Astrocyte (in vitro differentiated cells and primary cell): ENCODE measurements at regions not wholly inside any gene's neighbourhood (a gene's known extent, or its start where the extent isn't known, plus 50 kb on each side); places are given as distances from the start of the nearest gene placed in this dataset.
"Not testable (repeated sequence)": the region's sequence is repeated elsewhere in the genome, so short reads cannot be mapped to it uniquely, and the experiment has no call there.

Experiments used
- DNase-seq: peaks from one replicate; pipeline ENCODE4 v3.0.0-alpha.2; 2010; ENCODE audit warnings: low read depth
- FAIRE-seq: peaks from 2 replicates; lab custom pipeline; 2011; peaks lifted over from hg19 to GRCh38; lab: Jason Lieb, UNC
- H2AFZ ChIP-seq: 2 replicates; pipeline ENCODE4 v1.6.0; 2012; ENCODE audit warnings: low read depth, low read length, inconsistent platforms
- H3K27ac ChIP-seq: 2 replicates; pipeline ENCODE4 v1.5.1; 2011; ENCODE audit warnings: low read depth, low read length, inconsistent platforms
- H3K27me3 ChIP-seq: 2 replicates; pipeline ENCODE4 v1.6.0; 2011; ENCODE audit warnings: low read length, inconsistent platforms; ENCODE audit not compliant: insufficient read depth
- H3K36me3 ChIP-seq: 2 replicates; pipeline ENCODE4 v1.5.1; 2011; ENCODE audit warnings: low read length, inconsistent platforms; ENCODE audit not compliant: insufficient read depth
- H3K4me1 ChIP-seq: 2 replicates; pipeline ENCODE4 v1.5.1; 2011; ENCODE audit warnings: low read length, inconsistent platforms; ENCODE audit not compliant: insufficient read depth
- H3K4me2 ChIP-seq: 2 replicates; pipeline ENCODE4 v1.6.0; 2012; ENCODE audit warnings: low read length, inconsistent platforms
- H3K4me3 ChIP-seq: 2 replicates; pipeline ENCODE4 v1.5.1; 2011; ENCODE audit warnings: low read depth, mild to moderate bottlenecking, low read length, inconsistent platforms; ENCODE audit not compliant: insufficient read depth
- H3K79me2 ChIP-seq: 2 replicates; pipeline ENCODE4 v1.6.0; 2012; ENCODE audit warnings: mild to moderate bottlenecking, low read length, inconsistent platforms; ENCODE audit not compliant: insufficient read depth
- H3K9ac ChIP-seq: 2 replicates; pipeline ENCODE4 v1.6.0; 2012; ENCODE audit warnings: mild to moderate bottlenecking, low read length, inconsistent platforms
- H3K9me3 ChIP-seq: 2 replicates; pipeline ENCODE4 v1.5.1; 2012; ENCODE audit warnings: low read depth, mild to moderate bottlenecking, low read length, inconsistent platforms; ENCODE audit not compliant: insufficient read depth
- H4K20me1 ChIP-seq: 2 replicates; pipeline ENCODE4 v1.6.0; 2012; ENCODE audit warnings: low read length, inconsistent platforms; ENCODE audit not compliant: insufficient read depth
- H3K27ac Mint-ChIP-seq: one replicate; pipeline ENCODE4 v1.8.0; 2021; ENCODE audit warnings: mild to moderate bottlenecking, mixed read lengths; ENCODE audit not compliant: unreplicated experiment
- H3K27me3 Mint-ChIP-seq: one replicate; pipeline ENCODE4 v1.8.0; 2021; ENCODE audit warnings: low read depth, mixed read lengths; ENCODE audit not compliant: unreplicated experiment
- H3K36me3 Mint-ChIP-seq: one replicate; pipeline ENCODE4 v1.8.0; 2021; ENCODE audit warnings: low read depth, mixed read lengths; ENCODE audit not compliant: unreplicated experiment
- H3K4me1 Mint-ChIP-seq: one replicate; pipeline ENCODE4 v1.8.0; 2021; ENCODE audit warnings: low read depth, mixed read lengths; ENCODE audit not compliant: unreplicated experiment
- H3K4me3 Mint-ChIP-seq: one replicate; pipeline ENCODE4 v1.8.0; 2021; ENCODE audit warnings: mild to moderate bottlenecking, moderate library complexity, mixed read lengths; ENCODE audit not compliant: unreplicated experiment
- H3K9me3 Mint-ChIP-seq: one replicate; pipeline ENCODE4 v1.8.0; 2021; ENCODE audit warnings: mild to moderate bottlenecking, mixed read lengths; ENCODE audit not compliant: unreplicated experiment
- CTCF ChIP-seq: IDR thresholded peaks from 2 replicates; pipeline ENCODE4 v1.5.1; 2011; ENCODE audit warnings: low read depth, mild to moderate bottlenecking, inconsistent platforms, low read length, moderate library complexity; ENCODE audit not compliant: insufficient read depth
- EZH2 ChIP-seq: IDR thresholded peaks from 2 replicates; pipeline ENCODE4 v1.6.1; 2012; ENCODE audit warnings: mild to moderate bottlenecking, low read length, inconsistent platforms; ENCODE audit not compliant: insufficient read depth

- Mint-ChIP-seq H3K36me3 (no peaks in the 10 kb centered on the region), H3K27ac (no peak overlapping the region), H3K4me1 (no peaks in the 10 kb centered on the region), H3K4me3 (no peak overlapping the region), H3K9me3 (no peaks in the 10 kb centered on the region), H3K27me3 (no peaks in the 10 kb centered on the region)
- TF ChIP-seq CTCF (no peak), EZH2 (no peak)
- no peaks in the 10 kb centered on the region for H3K79me2 ChIP-seq
- H3K36me3 ChIP-seq, result no peaks in the 10 kb centered on the region
- no peak overlapping the region for H3K4me2 ChIP-seq
- FAIRE-seq (no peak), DNase-seq (no peak)
- no peak overlapping the region for H3K4me3 ChIP-seq
- H3K27ac ChIP-seq, result no peak overlapping the region
- no peaks in the 10 kb centered on the region for H3K27me3 ChIP-seq
- no peaks in the 10 kb centered on the region for H4K20me1 ChIP-seq
- no peaks in the 10 kb centered on the region for H3K9me3 ChIP-seq
- H3K9ac ChIP-seq, result no peak overlapping the region
- no peak overlapping the region for H2AFZ ChIP-seq
- H3K4me1 ChIP-seq, result no peaks in the 10 kb centered on the region
Observed at GRCh38 chr6:69542494-69542893, 254.3 kb downstream of the LMBRD1 start.

DNA sequence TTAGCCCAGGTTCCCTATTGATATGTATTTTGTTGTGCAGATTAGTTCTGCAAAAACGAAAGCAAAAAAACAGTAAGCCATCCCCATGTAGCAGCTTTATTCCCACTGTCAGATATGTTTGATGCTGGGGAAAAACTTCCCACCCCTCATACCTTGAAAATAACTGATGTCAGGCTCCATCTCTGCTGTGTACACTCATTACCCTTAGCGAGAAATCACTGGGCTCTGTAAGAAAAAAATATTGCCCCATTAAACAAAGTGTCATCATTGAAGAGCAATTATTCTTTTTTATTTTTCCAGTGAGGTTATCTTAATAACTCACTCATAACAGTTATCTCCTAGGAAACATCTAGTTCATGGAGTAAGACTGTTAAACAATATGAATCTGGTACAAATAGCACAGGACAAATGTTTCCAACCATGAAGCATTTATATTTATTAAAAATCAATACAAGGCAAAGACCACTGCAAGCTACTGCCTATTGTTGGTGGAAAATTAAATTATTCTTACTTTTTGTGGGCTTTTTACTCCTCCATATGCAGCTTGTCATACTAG is 268.8 kb downstream of the LMBRD1 start:
- DNase-seq (no peak), FAIRE-seq (no peak)
- H3K9me3 ChIP-seq, result no peaks in the 10 kb centered on the region
- no peak overlapping the region for H3K4me3 Mint-ChIP-seq
- H3K9me3 Mint-ChIP-seq, result no peaks in the 10 kb centered on the region
- H3K27me3 ChIP-seq, result no peaks in the 10 kb centered on the region
- H3K36me3 ChIP-seq, result no peaks in the 10 kb centered on the region
- H3K27me3 Mint-ChIP-seq, result no peaks in the 10 kb centered on the region
- no peaks in the 10 kb centered on the region for H3K79me2 ChIP-seq
- H3K4me1 ChIP-seq, result no peaks in the 10 kb centered on the region
- H3K4me1 Mint-ChIP-seq, result no peaks in the 10 kb centered on the region
- no peaks in the 10 kb centered on the region for H4K20me1 ChIP-seq
- H3K27ac ChIP-seq, result no peak overlapping the region
- no peaks in the 10 kb centered on the region for H3K36me3 Mint-ChIP-seq
- no peak overlapping the region for H3K27ac Mint-ChIP-seq
- H2AFZ ChIP-seq, result no peak overlapping the region
- TF ChIP-seq CTCF (no peak), EZH2 (no peak)
- no peak overlapping the region for H3K4me3 ChIP-seq
- H3K9ac ChIP-seq, result no peak overlapping the region
- H3K4me2 ChIP-seq, result no peak overlapping the region

DNA sequence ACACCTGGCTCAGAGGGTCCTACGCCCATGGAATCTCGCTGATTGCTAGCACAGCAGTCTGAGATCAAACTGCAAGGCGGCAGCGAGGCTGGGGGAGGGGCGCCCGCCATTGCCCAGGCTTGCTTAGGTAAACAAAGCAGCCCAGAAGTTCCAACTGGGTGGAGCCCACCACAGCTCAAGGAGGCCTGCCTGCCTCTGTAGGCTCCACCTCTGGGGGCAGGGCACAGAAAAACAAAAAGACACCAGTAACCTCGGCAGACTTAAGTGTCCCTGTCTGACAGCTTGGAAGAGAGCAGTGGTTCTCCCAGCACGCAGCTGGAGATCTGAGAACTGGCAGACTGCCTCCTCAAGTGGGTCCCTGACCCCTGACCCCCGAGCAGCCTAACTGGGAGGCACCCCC is 281.3 kb downstream of the LMBRD1 start:
- H3K4me3 Mint-ChIP-seq, result not testable (repeated sequence)

More for the DNA sequence above, 281.3 kb downstream of the LMBRD1 start:
- H3K79me2 ChIP-seq, H3K27ac ChIP-seq, H3K4me1 ChIP-seq, FAIRE-seq, H3K9me3 Mint-ChIP-seq, DNase-seq, H3K27me3 Mint-ChIP-seq, H3K4me1 Mint-ChIP-seq, H3K27me3 ChIP-seq, H3K9ac ChIP-seq, H3K9me3 ChIP-seq, H3K36me3 Mint-ChIP-seq, H3K4me2 ChIP-seq, H4K20me1 ChIP-seq, H2AFZ ChIP-seq, H3K27ac Mint-ChIP-seq, H3K36me3 ChIP-seq, H3K4me3 ChIP-seq: not testable (repeated sequence)
